IMR-90 (cell line): ENCODE measurements at regions not wholly inside any gene's neighbourhood (a gene's known extent, or its start where the extent isn't known, plus 50 kb on each side); places are given as distances from the start of the nearest gene placed in this dataset.

Source experiments
- ATAC-seq: fragments of 200-7000 bp; cut with Tn5 transposase; 2 replicates; pipeline ENCODE4 v1.9.1; 2020; ENCODE audit warnings: low read depth, mild to moderate bottlenecking, moderate library complexity
- BruUV-seq: library from RNA; stranded (reverse); fragments of 400-500 nt; replicated peaks from 2 replicates; lab custom pipeline; 2021; lab: Mats Ljungman, UMichigan
- CTCF ChIA-PET: fragments of 300-600 bp; formaldehyde crosslinking; extraction: SDS; loops from one replicate; lab custom pipeline; 2021; ENCODE audit warnings: antibody characterized with exemption; lab: Yijun Ruan, JAX
- POLR2A ChIA-PET: fragments of 300-600 bp; sonication (Branson Sonifier 250); formaldehyde crosslinking; loops from one replicate; lab custom pipeline; 2022; ENCODE audit warnings: antibody characterized with exemption; ENCODE audit not compliant: unreplicated experiment; lab: Charles Lee
- DNase-seq: peaks from one replicate; pipeline ENCODE4 v3.0.0; 2013
- H2AFZ ChIP-seq: replicated peaks from 2 replicates; pipeline ENCODE3; 2013; ENCODE audit warnings: low read length, mild to moderate bottlenecking; ENCODE audit not compliant: poor library complexity
- H2AK5ac ChIP-seq: 2 replicates; pipeline ENCODE4 v1.6.1; 2013; ENCODE audit warnings: low read depth, low read length, inconsistent platforms
- H2AK9ac ChIP-seq: replicated peaks from 2 replicates; pipeline ENCODE3; 2013; ENCODE audit warnings: mild to moderate bottlenecking, low read depth, low read length, moderate library complexity; ENCODE audit not compliant: poor library complexity
- H2BK120ac ChIP-seq: 2 replicates; pipeline ENCODE4 v1.6.1; 2013; ENCODE audit warnings: low read depth, low read length, inconsistent platforms
- H2BK15ac ChIP-seq: 3 replicates; pipeline ENCODE4 v1.6.1; 2013; ENCODE audit warnings: low read depth, low read length, inconsistent platforms
- H2BK20ac ChIP-seq: 2 replicates; pipeline ENCODE4 v1.6.1; 2013; ENCODE audit warnings: low read depth, mild to moderate bottlenecking, inconsistent platforms, low read length, moderate library complexity
- H2BK5ac ChIP-seq: 2 replicates; pipeline ENCODE4 v1.6.1; 2013; ENCODE audit warnings: mild to moderate bottlenecking, low read depth, low read length, inconsistent platforms; ENCODE audit not compliant: poor library complexity, severe bottlenecking
- H3K14ac ChIP-seq: replicated peaks from 2 replicates; pipeline ENCODE4 v1.6.1; 2013; ENCODE audit warnings: low read depth, low read length, inconsistent platforms
- H3K18ac ChIP-seq: 2 replicates; pipeline ENCODE4 v1.6.1; 2013; ENCODE audit warnings: low read depth, low read length, control low read depth
- H3K23ac ChIP-seq: 2 replicates; pipeline ENCODE4 v1.6.1; 2013; ENCODE audit warnings: low read depth, low read length, inconsistent platforms
- H3K27ac ChIP-seq: 2 replicates; pipeline ENCODE4 v1.5.1; 2013; ENCODE audit warnings: mild to moderate bottlenecking, control low read depth, low read length; ENCODE audit not compliant: insufficient read depth
- H3K27me3 ChIP-seq: 2 replicates; pipeline ENCODE4 v1.6.1; 2013; ENCODE audit warnings: low read length; ENCODE audit not compliant: control insufficient read depth, insufficient read depth
- H3K36me3 ChIP-seq: 2 replicates; pipeline ENCODE4 v1.6.1; 2013; ENCODE audit warnings: low read length, mixed read lengths; ENCODE audit not compliant: control insufficient read depth, insufficient read depth
- H3K4ac ChIP-seq: 2 replicates; pipeline ENCODE4 v1.6.1; 2013; ENCODE audit warnings: low read depth, low read length, inconsistent platforms
- H3K4me1 ChIP-seq: 2 replicates; pipeline ENCODE4 v1.6.1; 2013; ENCODE audit warnings: low read length, mixed read lengths; ENCODE audit not compliant: control insufficient read depth, insufficient read depth
- H3K4me2 ChIP-seq: 2 replicates; pipeline ENCODE4 v1.6.1; 2013; ENCODE audit warnings: low read depth, mild to moderate bottlenecking, control low read depth, low read length, moderate library complexity
- H3K4me3 ChIP-seq: 2 replicates; pipeline ENCODE4 v1.5.1; 2013; ENCODE audit warnings: low read depth, mild to moderate bottlenecking, control low read depth, low read length, moderate library complexity; ENCODE audit not compliant: insufficient read depth
- H3K56ac ChIP-seq: 2 replicates; pipeline ENCODE4 v1.6.1; 2013; ENCODE audit warnings: low read length, inconsistent platforms; ENCODE audit not compliant: insufficient read depth; ENCODE audit errors: extremely low read depth
- H3K79me1 ChIP-seq, 2 experiments: 2 replicates each; pipeline ENCODE4 v1.6.1; 2013; ENCODE audit warnings: low read length in 2 of 2, inconsistent platforms in 1 of 2, low read depth in 1 of 2
- H3K9ac ChIP-seq: 2 replicates; pipeline ENCODE4 v1.6.1; 2013; ENCODE audit warnings: low read depth, low read length, control low read depth
- H3K9me1 ChIP-seq: 2 replicates; pipeline ENCODE4 v1.6.1; 2013; ENCODE audit warnings: low read length, inconsistent platforms; ENCODE audit not compliant: insufficient read depth
- H3K9me3 ChIP-seq: 2 replicates; pipeline ENCODE4 v1.6.1; 2013; ENCODE audit warnings: low read length; ENCODE audit not compliant: control insufficient read depth, insufficient read depth
- H4K20me1 ChIP-seq: 2 replicates; pipeline ENCODE4 v1.6.1; 2013; ENCODE audit warnings: low read length, inconsistent platforms; ENCODE audit not compliant: insufficient read depth
- H4K5ac ChIP-seq: 2 replicates; pipeline ENCODE4 v1.6.1; 2013; ENCODE audit warnings: mild to moderate bottlenecking, low read depth, low read length, control low read depth
- H4K8ac ChIP-seq, 2 experiments: 2 replicates each; pipeline ENCODE4 v1.6.1; 2013; ENCODE audit warnings: low read depth in 2 of 2, low read length in 2 of 2, control low read depth in 1 of 2, inconsistent platforms in 1 of 2
- H4K91ac ChIP-seq: 2 replicates; pipeline ENCODE4 v1.6.1; 2013; ENCODE audit warnings: low read depth, low read length, inconsistent platforms; ENCODE audit not compliant: insufficient read depth
- BHLHE40 ChIP-seq: fragments of 150-350 bp; IDR thresholded peaks from 2 replicates; pipeline ENCODE4 v1.6.1; 2016; ENCODE audit warnings: mild to moderate bottlenecking, low read depth, low read length
- CEBPB ChIP-seq: IDR thresholded peaks from 2 replicates; pipeline ENCODE4 v1.6.1; 2012; ENCODE audit warnings: low read depth, low read length, improper control_type of control experiment
- CHD1 ChIP-seq: IDR thresholded peaks from 2 replicates; pipeline ENCODE4 v1.6.1; 2012; ENCODE audit warnings: low read depth, low read length, improper control_type of control experiment
- CTCF ChIP-seq: conservative IDR thresholded peaks from 2 replicates; pipeline ENCODE4 v1.5.1; 2012; ENCODE audit warnings: mild to moderate bottlenecking, low read depth, low read length, improper control_type of control experiment
- ELK1 ChIP-seq: fragments of 150-350 bp; IDR thresholded peaks from 2 replicates; pipeline ENCODE4 v1.6.1; 2016; ENCODE audit warnings: low read depth, mild to moderate bottlenecking, low read length, moderate library complexity, borderline replicate concordance
- FOS ChIP-seq: fragments of 150-350 bp; IDR thresholded peaks from 2 replicates; pipeline ENCODE4 v1.6.1; 2016; ENCODE audit warnings: low read depth, low read length
- MAFK ChIP-seq: IDR thresholded peaks from 2 replicates; pipeline ENCODE4 v1.6.1; 2012; ENCODE audit warnings: low read depth, low read length, improper control_type of control experiment
- MAZ ChIP-seq: IDR thresholded peaks from 2 replicates; pipeline ENCODE4 v1.6.1; 2012; ENCODE audit warnings: low read depth, mild to moderate bottlenecking, low read length, improper control_type of control experiment, moderate library complexity, borderline replicate concordance
- MXI1 ChIP-seq: IDR thresholded peaks from 2 replicates; pipeline ENCODE4 v1.6.1; 2012; ENCODE audit warnings: low read depth, mild to moderate bottlenecking, low read length, moderate library complexity, borderline replicate concordance
- NFE2L2 ChIP-seq: fragments of 150-350 bp; IDR thresholded peaks from 2 replicates; pipeline ENCODE4 v1.6.1; 2016; ENCODE audit warnings: low read depth, mild to moderate bottlenecking, low read length
- POLR2A ChIP-seq: IDR thresholded peaks from 2 replicates; pipeline ENCODE4 v1.6.1; 2012; ENCODE audit warnings: mild to moderate bottlenecking, low read depth, low read length
- RAD21 ChIP-seq: IDR thresholded peaks from 2 replicates; pipeline ENCODE4 v1.6.1; 2012; ENCODE audit warnings: low read length, improper control_type of control experiment
- RCOR1 ChIP-seq: IDR thresholded peaks from 2 replicates; pipeline ENCODE4 v1.6.1; 2012; ENCODE audit warnings: mild to moderate bottlenecking, low read length, improper control_type of control experiment; ENCODE audit not compliant: insufficient replicate concordance
- RFX5 ChIP-seq: IDR thresholded peaks from 2 replicates; pipeline ENCODE4 v1.8.0; 2012; ENCODE audit warnings: low read depth, mild to moderate bottlenecking, low read length, moderate library complexity
- SMC3 ChIP-seq: fragments of 150-350 bp; IDR thresholded peaks from 2 replicates; pipeline ENCODE4 v1.6.1; 2016; ENCODE audit warnings: low read depth, mild to moderate bottlenecking, antibody characterized with exemption, low read length, moderate library complexity
- WGBS, 2 experiments: methylation state at CpG; one replicate each; pipeline versions ENCODE4 v1.1.5 to v1.1.7; 2013; ENCODE audit warnings: missing lambda C conversion rate in 2 of 2; ENCODE audit not compliant: insufficient read length in 1 of 2; ENCODE audit errors: extremely low coverage in 2 of 2; 5-methylcytosine and 5-hydroxymethylcytosine counted together
- dilution Hi-C: fragments of 300-500 bp; cut with HindIII; formaldehyde crosslinking; loops from one replicate; pipeline ENCODE4 v1.14.3; 2018; ENCODE audit warnings: low sequenced_read_pairs; ENCODE audit not compliant: unreplicated experiment
- in situ Hi-C: fragments of 300-500 bp; cut with MboI; formaldehyde crosslinking; loops from 3 replicates; pipeline ENCODE4 v1.14.3; 2019; ENCODE audit warnings: low sequenced_read_pairs, inconsistent platforms, mixed read lengths
- intact Hi-C: fragments of 100-400 bp; cut with micrococcal nuclease; formaldehyde crosslinking; loops from 2 replicates; pipeline ENCODE4 v1.10.0; 2022
- TF ChIP-seq, protein P1 (sequence below): fragments of 150-350 bp; IDR thresholded peaks from 2 replicates; pipeline ENCODE4 v1.6.1; 2017; ENCODE audit warnings: mild to moderate bottlenecking, antibody characterized with exemption, low read length, low read depth

DNA sequence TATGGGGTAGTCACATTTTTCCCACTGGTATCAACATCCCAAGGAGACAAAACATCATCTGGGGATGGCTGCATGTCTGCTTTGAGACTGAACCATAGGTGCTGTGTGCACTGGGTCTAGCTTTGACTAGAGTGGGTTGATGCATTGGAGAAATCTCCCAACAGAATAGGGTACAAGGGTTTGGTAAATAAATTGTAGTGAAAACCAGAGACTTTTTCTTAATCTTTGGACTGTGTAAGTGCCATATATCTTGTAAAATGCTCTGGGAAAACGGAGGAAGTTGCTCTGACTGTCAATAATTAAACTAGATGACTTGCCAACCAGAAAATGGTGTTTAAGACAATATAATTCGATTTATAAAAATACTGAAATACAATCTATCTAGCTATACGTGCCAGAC is 1064.0 kb upstream of the SLIT2 start:
- no peak overlapping the region for H2BK120ac ChIP-seq
- H3K4ac ChIP-seq, result no peak overlapping the region
- no CpG with 5 or more reads among the region's 3 CpGs for WGBS, 2 experiments
- no peak overlapping the region for H3K4me2 ChIP-seq
- 0 out of 2 replicates have a peak, but pooled peaks cover 3% of the 10 kb centered on the region for H3K4me1 ChIP-seq
- TF ChIP-seq MAFK (no peak), POLR2A (no peak), RAD21 (no peak), BHLHE40 (no peak), RCOR1 (no peak), CHD1 (no peak), CTCF (no peak), NFE2L2 (no peak), RFX5 (no peak), FOS (no peak), MAZ (no peak), ELK1 (no peak), CEBPB (no peak), SMC3 (no peak), MXI1 (no peak)
- TF ChIP-seq, protein P1, sequence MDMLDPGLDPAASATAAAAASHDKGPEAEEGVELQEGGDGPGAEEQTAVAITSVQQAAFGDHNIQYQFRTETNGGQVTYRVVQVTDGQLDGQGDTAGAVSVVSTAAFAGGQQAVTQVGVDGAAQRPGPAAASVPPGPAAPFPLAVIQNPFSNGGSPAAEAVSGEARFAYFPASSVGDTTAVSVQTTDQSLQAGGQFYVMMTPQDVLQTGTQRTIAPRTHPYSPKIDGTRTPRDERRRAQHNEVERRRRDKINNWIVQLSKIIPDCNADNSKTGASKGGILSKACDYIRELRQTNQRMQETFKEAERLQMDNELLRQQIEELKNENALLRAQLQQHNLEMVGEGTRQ, result no peak
- no peaks in the 10 kb centered on the region for H3K36me3 ChIP-seq
- H3K9me3 ChIP-seq, result no peaks in the 10 kb centered on the region
- no peak overlapping the region for H2AK5ac ChIP-seq
- H3K18ac ChIP-seq, result no peak overlapping the region
- H4K5ac ChIP-seq, result no peak overlapping the region
- H3K79me1 ChIP-seq, result no peaks in the 10 kb centered on the region
- no peak overlapping the region for H3K56ac ChIP-seq
- no peaks in the 10 kb centered on the region for H4K20me1 ChIP-seq
- in situ Hi-C loops (no loop called here), dilution Hi-C loops (no loop called here), intact Hi-C loops (no loop called here)
- no peak overlapping the region for H3K9ac ChIP-seq
- no peaks in the 10 kb centered on the region for H3K27me3 ChIP-seq
- H2BK15ac ChIP-seq, result no peak overlapping the region
- H3K4me3 ChIP-seq, result no peak overlapping the region
- BruUV-seq, result no TSS peak
- H2BK20ac ChIP-seq, result no peak overlapping the region
- H3K27ac ChIP-seq, result no peak overlapping the region
- DNase-seq (no peak), ATAC-seq (no peak)
- H2BK5ac ChIP-seq, result no peak overlapping the region
- no peak overlapping the region for H3K14ac ChIP-seq
- H3K9me1 ChIP-seq, result no peaks in the 10 kb centered on the region
- H2AK9ac ChIP-seq, result no peak overlapping the region
- H4K8ac ChIP-seq, result no peak overlapping the region
- ChIA-PET CTCF (no interaction called here), POLR2A (no interaction called here)
- H3K23ac ChIP-seq, result no peak overlapping the region
- no peak overlapping the region for H2AFZ ChIP-seq
- no peak overlapping the region for H4K91ac ChIP-seq
